ENCODE measurements at regions not wholly inside any gene's neighbourhood (a gene's known extent, or its start where the extent isn't known, plus 50 kb on each side); places are given as distances from the start of the nearest gene placed in this dataset.

DNA sequence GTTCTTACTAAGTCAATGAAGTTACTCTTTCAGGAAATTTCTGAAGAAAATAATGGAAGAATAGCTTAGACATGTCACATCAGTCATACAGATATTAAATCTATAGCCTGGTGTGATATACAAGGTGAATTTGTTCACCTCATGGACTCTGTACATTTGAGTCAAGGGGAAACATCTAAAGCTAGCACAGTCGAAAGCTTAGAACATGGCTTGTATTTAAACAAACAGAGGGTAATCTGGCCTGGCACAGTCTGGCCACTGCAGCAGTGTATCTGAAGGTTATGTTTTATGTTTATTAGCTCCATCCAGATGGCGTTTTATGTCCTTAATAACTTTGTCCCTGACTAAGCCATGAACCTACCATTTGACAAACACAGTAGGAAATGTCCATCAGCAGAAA lies 817.3 kb downstream of the SATB2 start:
- Histone ChIP-seq H3K27me3 (no peaks in the 10 kb centered on the region), H3K4me3 (no peak overlapping the region), H3K4me1 (no peaks in the 10 kb centered on the region), H3K27ac (no peak overlapping the region), H3K9me3 (no peaks in the 10 kb centered on the region), H3K36me3 (no peaks in the 10 kb centered on the region)
- intact Hi-C loops (cut with DNase I): no loop called here
- WGBS, 2 donors: 8 to 57% methylated on average over 2 of the region's 2 CpGs
- TF ChIP-seq POLR2AphosphoS5 (IDR thresholded peaks at IDR 0.05) (no peak), POLR2A (IDR thresholded peaks at IDR 0.05) (no peak), EP300 (IDR thresholded peaks at IDR 0.05) (no peak)
- TF ChIP-seq, protein P1, sequence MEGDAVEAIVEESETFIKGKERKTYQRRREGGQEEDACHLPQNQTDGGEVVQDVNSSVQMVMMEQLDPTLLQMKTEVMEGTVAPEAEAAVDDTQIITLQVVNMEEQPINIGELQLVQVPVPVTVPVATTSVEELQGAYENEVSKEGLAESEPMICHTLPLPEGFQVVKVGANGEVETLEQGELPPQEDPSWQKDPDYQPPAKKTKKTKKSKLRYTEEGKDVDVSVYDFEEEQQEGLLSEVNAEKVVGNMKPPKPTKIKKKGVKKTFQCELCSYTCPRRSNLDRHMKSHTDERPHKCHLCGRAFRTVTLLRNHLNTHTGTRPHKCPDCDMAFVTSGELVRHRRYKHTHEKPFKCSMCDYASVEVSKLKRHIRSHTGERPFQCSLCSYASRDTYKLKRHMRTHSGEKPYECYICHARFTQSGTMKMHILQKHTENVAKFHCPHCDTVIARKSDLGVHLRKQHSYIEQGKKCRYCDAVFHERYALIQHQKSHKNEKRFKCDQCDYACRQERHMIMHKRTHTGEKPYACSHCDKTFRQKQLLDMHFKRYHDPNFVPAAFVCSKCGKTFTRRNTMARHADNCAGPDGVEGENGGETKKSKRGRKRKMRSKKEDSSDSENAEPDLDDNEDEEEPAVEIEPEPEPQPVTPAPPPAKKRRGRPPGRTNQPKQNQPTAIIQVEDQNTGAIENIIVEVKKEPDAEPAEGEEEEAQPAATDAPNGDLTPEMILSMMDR (IDR thresholded peaks at IDR 0.05): no peak
- no peak for DNase-seq

DNA sequence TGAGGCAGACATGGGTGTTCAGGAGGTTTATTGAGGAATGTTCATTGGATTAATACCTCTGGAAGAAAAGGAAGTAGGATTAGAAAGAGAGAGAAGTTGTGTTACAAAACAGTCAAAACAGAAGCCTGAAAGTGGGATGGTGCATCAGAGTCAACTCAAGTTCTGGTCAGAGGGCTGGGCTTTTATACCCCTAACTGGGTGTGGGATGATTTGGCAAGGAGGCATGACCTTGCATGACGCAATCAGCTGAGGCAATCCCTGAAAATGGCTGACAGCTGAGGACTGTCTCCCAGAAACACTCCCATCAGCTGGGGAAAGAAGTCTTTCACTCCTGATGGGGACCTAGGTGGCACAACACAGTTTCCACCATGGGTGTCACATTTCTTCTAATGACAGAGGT lies 818.2 kb downstream of the SATB2 start:
- DNase-seq: no peak
- intact Hi-C loops (cut with DNase I): no loop called here
- no peaks in the 10 kb centered on the region for H3K27me3 ChIP-seq
- no peaks in the 10 kb centered on the region for H3K36me3 ChIP-seq
- no peak overlapping the region for H3K4me3 ChIP-seq
- WGBS, 2 donors: 78 to 79% methylated on average over 1 of the region's 1 CpG
- no peaks in the 10 kb centered on the region for H3K4me1 ChIP-seq
- no peak overlapping the region for H3K27ac ChIP-seq
- TF ChIP-seq, protein P1 (IDR thresholded peaks at IDR 0.05): no peak
- TF ChIP-seq POLR2A (IDR thresholded peaks at IDR 0.05): no peak
- no peak for TF ChIP-seq POLR2AphosphoS5 (IDR thresholded peaks at IDR 0.05)
- TF ChIP-seq EP300 (IDR thresholded peaks at IDR 0.05): no peak
- no peaks in the 10 kb centered on the region for H3K9me3 ChIP-seq

DNA sequence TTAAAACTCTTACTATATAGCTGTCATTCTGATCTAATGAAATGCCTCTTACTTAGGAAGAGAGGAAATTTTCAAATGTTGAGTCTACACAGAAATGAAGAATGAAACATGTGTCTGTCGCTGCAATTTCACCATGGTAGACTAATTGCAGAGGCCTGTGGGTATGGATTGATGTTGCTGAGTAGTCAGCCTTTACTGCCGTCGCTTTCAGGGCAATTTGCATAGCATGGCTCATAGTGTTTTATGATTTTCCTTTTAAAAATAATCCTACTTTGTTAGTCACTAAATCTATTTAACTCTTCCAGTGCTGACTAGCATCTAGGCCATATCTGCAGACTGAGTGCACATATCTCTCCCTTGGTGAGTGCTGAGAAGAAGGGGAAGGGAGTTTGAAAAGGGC lies 819.2 kb downstream of the SATB2 start:
- H3K4me1 ChIP-seq: no peaks in the 10 kb centered on the region
- intact Hi-C loops (cut with DNase I): no loop called here
- H3K36me3 ChIP-seq: no peaks in the 10 kb centered on the region
- H3K4me3 ChIP-seq: no peak overlapping the region
- no peaks in the 10 kb centered on the region for H3K27me3 ChIP-seq
- no peak for DNase-seq
- no peak overlapping the region for H3K27ac ChIP-seq
- TF ChIP-seq, protein P1 (IDR thresholded peaks at IDR 0.05): no peak
- TF ChIP-seq POLR2AphosphoS5 (IDR thresholded peaks at IDR 0.05): no peak
- no peak for TF ChIP-seq POLR2A (IDR thresholded peaks at IDR 0.05)
- no peak for TF ChIP-seq EP300 (IDR thresholded peaks at IDR 0.05)
- WGBS, 2 donors: 55 to 67% methylated on average over 3 of the region's 3 CpGs
- no peaks in the 10 kb centered on the region for H3K9me3 ChIP-seq

DNA sequence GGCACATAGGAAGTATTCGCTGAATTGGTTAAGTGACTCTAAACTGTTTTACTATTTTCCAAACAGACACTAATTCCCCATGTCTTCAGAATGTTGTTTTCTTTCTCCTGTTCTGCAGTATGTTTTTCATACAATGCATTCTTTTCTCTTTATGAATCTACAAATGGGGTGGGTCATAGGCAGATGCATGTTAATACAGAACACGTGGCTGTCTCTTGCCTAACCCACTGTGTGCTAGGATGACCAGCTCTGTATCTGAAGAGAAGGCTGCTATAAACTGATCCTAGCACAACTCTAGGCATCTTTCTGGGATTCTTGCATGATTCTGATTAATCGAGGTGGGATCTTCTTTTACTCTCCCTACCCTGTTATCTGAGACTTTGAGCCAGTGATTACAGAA lies 826.0 kb downstream of the PLCL1 start:
- Histone ChIP-seq H3K27me3 (no peaks in the 10 kb centered on the region), H3K36me3 (no peaks in the 10 kb centered on the region), H3K27ac (no peak overlapping the region), H3K9me3 (no peaks in the 10 kb centered on the region), H3K4me3 (no peak overlapping the region), H3K4me1 (no peaks in the 10 kb centered on the region)
- DNase-seq: no peak
- intact Hi-C loops (cut with DNase I): no loop called here
- TF ChIP-seq POLR2A (IDR thresholded peaks at IDR 0.05): no peak
- TF ChIP-seq EP300 (IDR thresholded peaks at IDR 0.05): no peak
- TF ChIP-seq, protein P1 (IDR thresholded peaks at IDR 0.05): no peak
- TF ChIP-seq POLR2AphosphoS5 (IDR thresholded peaks at IDR 0.05): no peak
- WGBS, 2 donors: 84 to 89% methylated on average over 3 of the region's 3 CpGs

DNA sequence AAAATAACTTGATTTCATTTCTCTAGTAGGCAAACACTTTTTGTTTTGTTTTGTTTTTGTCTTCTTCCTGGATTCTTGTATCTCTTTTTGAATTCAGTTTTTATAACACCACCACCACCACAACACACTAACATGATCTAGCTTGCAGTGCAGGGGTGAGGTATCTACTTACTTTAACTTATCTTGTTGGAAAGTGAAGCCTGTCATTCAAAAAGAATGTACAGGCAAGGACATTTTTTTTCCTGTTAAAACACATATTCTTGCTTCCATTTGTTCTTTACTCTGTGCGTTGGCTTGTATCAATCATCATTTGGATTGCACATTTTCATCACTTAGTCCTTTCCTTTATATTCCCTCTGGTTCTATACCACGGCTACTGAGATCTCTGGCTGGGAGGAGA lies 824.2 kb downstream of the PLCL1 start:
- Histone ChIP-seq H3K36me3 (no peaks in the 10 kb centered on the region), H3K4me1 (no peaks in the 10 kb centered on the region), H3K27ac (no peak overlapping the region), H3K9me3 (no peaks in the 10 kb centered on the region), H3K27me3 (no peaks in the 10 kb centered on the region), H3K4me3 (no peak overlapping the region)
- intact Hi-C loops (cut with DNase I): no loop called here
- no peak for DNase-seq
- TF ChIP-seq POLR2A (IDR thresholded peaks at IDR 0.05): no peak
- WGBS, 2 donors: 87 to 91% methylated on average over 2 of the region's 2 CpGs

Measured in sigmoid colon (tissue), 6 donors.